WI38 (cell line): ENCODE measurements at regions not wholly inside any gene's neighbourhood (a gene's known extent, or its start where the extent isn't known, plus 50 kb on each side); places are given as distances from the start of the nearest gene placed in this dataset.

ENCODE experiments used
- H3K4me3 ChIP-seq: 2 replicates; pipeline ENCODE4 v1.5.1; 2011; ENCODE audit warnings: low read depth, mild to moderate bottlenecking, control low read depth, low read length
- TF ChIP-seq, protein P1 (sequence below): IDR thresholded peaks from 2 replicates; pipeline ENCODE4 v1.5.1; 2012; ENCODE audit warnings: low read depth, mild to moderate bottlenecking, control low read depth, low read length

DNA sequence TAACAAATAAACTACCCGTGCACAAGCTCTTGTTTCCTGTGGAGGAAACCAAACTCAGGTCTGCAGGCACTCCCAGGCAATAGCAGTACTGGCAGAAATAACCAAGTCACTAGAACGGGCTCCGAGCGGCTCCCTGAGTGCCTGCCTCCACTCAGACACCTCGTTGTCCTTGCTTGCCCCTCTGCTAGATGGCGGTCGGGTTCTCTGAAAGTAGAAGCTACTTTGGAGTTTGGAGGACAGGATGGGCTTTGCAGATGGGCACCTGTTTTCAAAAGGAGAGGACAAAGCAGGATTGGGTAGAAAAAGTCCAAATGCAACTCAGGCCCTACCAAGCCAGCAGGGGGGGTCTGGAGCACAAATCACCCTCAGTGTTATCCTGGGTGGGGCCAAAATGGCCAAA is 136.4 kb downstream of the LRRC30 start:
- TF ChIP-seq, protein P1, sequence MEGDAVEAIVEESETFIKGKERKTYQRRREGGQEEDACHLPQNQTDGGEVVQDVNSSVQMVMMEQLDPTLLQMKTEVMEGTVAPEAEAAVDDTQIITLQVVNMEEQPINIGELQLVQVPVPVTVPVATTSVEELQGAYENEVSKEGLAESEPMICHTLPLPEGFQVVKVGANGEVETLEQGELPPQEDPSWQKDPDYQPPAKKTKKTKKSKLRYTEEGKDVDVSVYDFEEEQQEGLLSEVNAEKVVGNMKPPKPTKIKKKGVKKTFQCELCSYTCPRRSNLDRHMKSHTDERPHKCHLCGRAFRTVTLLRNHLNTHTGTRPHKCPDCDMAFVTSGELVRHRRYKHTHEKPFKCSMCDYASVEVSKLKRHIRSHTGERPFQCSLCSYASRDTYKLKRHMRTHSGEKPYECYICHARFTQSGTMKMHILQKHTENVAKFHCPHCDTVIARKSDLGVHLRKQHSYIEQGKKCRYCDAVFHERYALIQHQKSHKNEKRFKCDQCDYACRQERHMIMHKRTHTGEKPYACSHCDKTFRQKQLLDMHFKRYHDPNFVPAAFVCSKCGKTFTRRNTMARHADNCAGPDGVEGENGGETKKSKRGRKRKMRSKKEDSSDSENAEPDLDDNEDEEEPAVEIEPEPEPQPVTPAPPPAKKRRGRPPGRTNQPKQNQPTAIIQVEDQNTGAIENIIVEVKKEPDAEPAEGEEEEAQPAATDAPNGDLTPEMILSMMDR = no peak
- no peak overlapping the region for H3K4me3 ChIP-seq

DNA sequence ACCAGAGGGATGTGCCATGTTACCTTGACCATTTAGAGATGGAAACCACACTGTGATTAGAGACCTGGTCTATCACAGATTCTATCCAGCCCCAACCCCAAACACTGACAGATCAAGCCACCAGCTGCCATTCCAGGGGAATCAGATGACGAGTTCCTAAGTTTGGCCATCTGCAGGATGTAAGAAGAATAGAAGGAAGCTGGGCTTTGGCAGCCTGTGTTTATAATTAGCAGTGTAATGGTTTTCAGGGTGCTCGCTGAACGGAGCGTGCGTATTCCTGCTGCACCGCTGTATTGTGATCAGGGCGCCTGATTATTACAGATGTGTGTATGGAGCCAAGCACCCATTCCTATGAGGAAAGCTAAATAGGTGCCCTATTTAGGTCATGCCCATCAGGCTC is 138.1 kb downstream of the LRRC30 start:
- no peak overlapping the region for H3K4me3 ChIP-seq
- TF ChIP-seq, protein P1 = no peak

DNA sequence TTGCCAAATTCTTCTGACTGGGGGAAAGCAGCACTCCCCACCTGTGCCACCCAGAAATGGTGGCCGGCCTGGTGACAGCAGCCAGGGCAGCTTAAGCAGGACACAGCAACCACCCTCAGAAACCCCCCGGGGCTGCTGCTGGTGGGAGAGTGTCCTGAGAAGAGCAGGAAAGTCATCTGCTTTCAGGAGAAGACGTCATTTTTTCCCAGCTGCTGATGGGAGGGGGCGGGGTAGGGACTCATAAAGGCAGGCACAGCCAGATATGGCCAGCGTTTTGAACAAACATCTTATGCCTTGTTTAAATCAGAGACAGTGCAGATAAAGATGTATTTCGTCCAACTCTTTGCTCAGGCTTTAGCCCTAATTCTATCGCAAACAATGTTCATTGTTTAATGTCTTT is 139.5 kb downstream of the LRRC30 start:
- TF ChIP-seq, protein P1 = no peak

DNA sequence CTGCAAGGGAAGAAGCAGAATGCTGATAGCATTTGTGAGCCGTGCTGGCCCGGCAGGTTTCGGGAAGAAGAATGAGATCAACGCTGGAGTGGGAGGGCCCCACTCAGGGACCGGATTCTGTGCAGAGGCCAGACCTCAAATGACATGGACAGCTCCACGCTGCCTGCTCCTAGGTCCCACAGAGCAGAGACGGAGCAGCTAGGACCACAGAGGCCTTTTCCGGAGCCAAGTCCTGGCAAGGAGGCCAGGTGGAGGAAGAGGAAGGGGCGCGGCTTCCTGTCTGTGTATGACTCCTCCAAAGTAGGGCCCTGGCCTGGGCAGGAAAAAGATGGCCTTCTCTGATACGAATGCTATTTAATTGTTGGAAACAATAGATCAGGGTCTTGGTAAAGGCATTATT is 139.9 kb downstream of the LRRC30 start:
- TF ChIP-seq, protein P1 = no peak
- no peak overlapping the region for H3K4me3 ChIP-seq

More for the DNA sequence above, 139.5 kb downstream of the LRRC30 start:
- H3K4me3 ChIP-seq = no peak overlapping the region

DNA sequence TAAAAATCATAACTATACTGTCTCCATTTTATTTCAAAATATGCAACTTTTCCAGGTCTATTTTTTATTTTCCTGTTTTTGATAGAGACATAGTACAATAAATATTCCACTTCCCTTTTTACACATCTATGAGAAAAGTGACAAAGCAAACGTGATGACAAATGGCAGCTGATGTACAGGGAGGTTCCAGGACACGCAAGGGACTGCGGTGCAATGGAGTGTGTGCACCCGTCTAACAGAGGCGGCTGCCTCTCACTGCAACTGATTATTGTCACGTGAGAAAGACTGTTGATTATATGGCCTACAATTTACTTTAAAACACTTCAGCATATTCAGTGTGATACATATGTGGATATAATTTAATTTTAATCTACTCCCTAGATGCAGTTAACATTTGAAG is 142.6 kb downstream of the LRRC30 start:
- TF ChIP-seq, protein P1 = no peak
- H3K4me3 ChIP-seq = no peak overlapping the region

DNA sequence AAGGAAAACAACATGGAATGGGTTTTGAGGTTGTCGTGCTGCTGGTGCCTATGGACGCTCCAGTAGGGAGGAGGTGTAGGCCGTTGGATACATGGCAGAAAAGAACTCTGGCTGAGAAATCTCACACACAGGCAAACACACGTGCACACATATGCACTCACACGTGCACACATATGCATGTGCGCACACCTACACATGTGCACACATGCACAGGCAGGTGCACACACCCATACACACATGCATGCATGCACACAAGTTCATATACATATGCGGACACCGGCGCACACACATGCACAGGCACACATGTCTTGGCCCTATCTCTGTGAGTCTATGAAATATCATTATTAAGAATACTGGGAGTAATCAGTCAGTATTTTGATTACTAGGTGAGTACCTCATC is 150.4 kb downstream of the LRRC30 start:
- no peak overlapping the region for H3K4me3 ChIP-seq
- TF ChIP-seq, protein P1 = no peak

DNA sequence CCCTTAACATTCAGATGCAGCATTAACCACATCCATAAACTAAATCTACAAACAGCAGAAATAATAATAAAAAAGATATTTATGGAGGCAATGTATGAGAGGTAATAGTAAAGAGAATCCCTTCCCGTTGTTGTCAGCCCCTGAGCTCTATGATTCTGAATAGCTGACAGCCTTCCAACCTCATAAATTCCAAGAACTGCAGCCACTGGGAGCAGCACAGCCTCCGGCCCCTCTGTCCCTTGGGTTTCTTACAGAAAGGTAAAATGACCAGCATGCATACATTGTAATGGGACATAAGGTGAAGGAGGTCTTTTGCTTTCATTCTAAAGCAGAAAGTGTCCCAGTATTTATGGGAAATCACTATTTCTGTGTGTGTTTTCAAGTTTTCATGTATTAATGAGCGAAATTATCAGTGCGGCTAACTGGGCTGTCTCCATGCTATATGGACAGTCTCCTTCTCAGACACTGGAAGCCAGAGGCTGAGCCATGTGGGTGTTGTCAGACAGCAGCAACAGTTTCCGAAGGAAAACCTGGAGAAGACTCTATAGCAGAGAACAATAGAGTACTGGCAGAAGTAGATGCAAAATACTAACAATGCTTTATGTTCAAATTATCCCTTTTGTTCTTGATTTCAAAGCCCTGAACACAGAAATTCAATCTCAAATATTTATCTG is 151.6 kb downstream of the LRRC30 start:
- H3K4me3 ChIP-seq = no peak overlapping the region
- TF ChIP-seq, protein P1 = no peak
